ENCODE measurements at regions not wholly inside any gene's neighbourhood (a gene's known extent, or its start where the extent isn't known, plus 50 kb on each side); places are given as distances from the start of the nearest gene placed in this dataset.

- TF ChIP-seq REST (IDR thresholded peaks at IDR 0.05; ENCODE audit: insufficient read depth in 1 of 2, low read depth in 2 of 2, low read length in 2 of 2), result no peak
- TF ChIP-seq SIN3A (IDR thresholded peaks at IDR 0.05; ENCODE audit: borderline replicate concordance, insufficient read depth, low read length), result no peak
- TF ChIP-seq POLR2AphosphoS5 (IDR thresholded peaks at IDR 0.05; ENCODE audit: low read depth, low read length), result no peak
- TF ChIP-seq TAF1 (IDR thresholded peaks at IDR 0.05; ENCODE audit: borderline replicate concordance, insufficient read depth, low read length), result no peak
- TF ChIP-seq FOXP2 (optimal IDR thresholded peaks at IDR 0.05; ENCODE audit: borderline replicate concordance, extremely low read depth, extremely low read length, insufficient read depth), result no peak
These were observed 201.6 kb downstream of the PTPRU start for GRCh38 chr1:29437946-29438345.

GRCh38 chr1:29436181-29436785 is 200.0 kb downstream of the PTPRU start:
- TF ChIP-seq POLR2AphosphoS5 (IDR thresholded peaks at IDR 0.05; ENCODE audit: low read depth, low read length), result no peak

- TF ChIP-seq POLR2AphosphoS5 (IDR thresholded peaks at IDR 0.05; ENCODE audit: low read depth, low read length) (no peak), SIN3A (IDR thresholded peaks at IDR 0.05; ENCODE audit: borderline replicate concordance, insufficient read depth, low read length) (no peak), REST (IDR thresholded peaks at IDR 0.05; ENCODE audit: insufficient read depth in 1 of 2, low read depth in 2 of 2, low read length in 2 of 2) (no peak)
These were observed 197.5 kb downstream of the PTPRU start for GRCh38 chr1:29433830-29434229.

GRCh38 chr1:29431138-29431537 is 194.8 kb downstream of the PTPRU start:
- TF ChIP-seq TAF1 (IDR thresholded peaks at IDR 0.05; ENCODE audit: borderline replicate concordance, insufficient read depth, low read length), result no peak
- TF ChIP-seq FOXP2 (optimal IDR thresholded peaks at IDR 0.05; ENCODE audit: borderline replicate concordance, extremely low read depth, extremely low read length, insufficient read depth), result no peak
- TF ChIP-seq SIN3A (IDR thresholded peaks at IDR 0.05; ENCODE audit: borderline replicate concordance, insufficient read depth, low read length), result no peak
- no peak for TF ChIP-seq POLR2AphosphoS5 (IDR thresholded peaks at IDR 0.05; ENCODE audit: low read depth, low read length)
- no peak for TF ChIP-seq REST (IDR thresholded peaks at IDR 0.05; ENCODE audit: insufficient read depth in 1 of 2, low read depth in 2 of 2, low read length in 2 of 2)

GRCh38 chr1:29429656-29430055 is 193.3 kb downstream of the PTPRU start:
- no peak for TF ChIP-seq TAF1 (IDR thresholded peaks at IDR 0.05; ENCODE audit: borderline replicate concordance, insufficient read depth, low read length)
- TF ChIP-seq POLR2AphosphoS5 (IDR thresholded peaks at IDR 0.05; ENCODE audit: low read depth, low read length), result no peak
- no peak for TF ChIP-seq REST (IDR thresholded peaks at IDR 0.05; ENCODE audit: insufficient read depth in 1 of 2, low read depth in 2 of 2, low read length in 2 of 2)
- no peak for TF ChIP-seq FOXP2 (optimal IDR thresholded peaks at IDR 0.05; ENCODE audit: borderline replicate concordance, extremely low read depth, extremely low read length, insufficient read depth)
- TF ChIP-seq SIN3A (IDR thresholded peaks at IDR 0.05; ENCODE audit: borderline replicate concordance, insufficient read depth, low read length), result no peak

Data from PFSK-1 (cell line).